OCI-LY7 (cell line): ENCODE measurements at regions not wholly inside any gene's neighbourhood (a gene's known extent, or its start where the extent isn't known, plus 50 kb on each side); places are given as distances from the start of the nearest gene placed in this dataset.

Experiments used
- BruUV-seq: library from RNA; stranded (reverse); fragments of 400-500 nt; replicated peaks from 2 replicates; lab custom pipeline; 2021; lab: Mats Ljungman, UMichigan
- CTCF ChIA-PET: fragments of 300-600 bp; sonication (Branson Sonifier 250); formaldehyde crosslinking; loops from one replicate; lab custom pipeline; 2022; ENCODE audit warnings: antibody characterized with exemption; ENCODE audit not compliant: unreplicated experiment; lab: Charles Lee
- POLR2A ChIA-PET: fragments of 300-600 bp; sonication (Branson Sonifier 250); formaldehyde crosslinking; loops from one replicate; lab custom pipeline; 2022; ENCODE audit warnings: antibody characterized with exemption; lab: Charles Lee
- DNase-seq: peaks from one replicate; pipeline ENCODE4 v3.0.0-alpha.2; 2015; ENCODE audit warnings: low spot score
- H2AFZ ChIP-seq: fragments of 200-600 bp; sonication (generic), shearing (Covaris generic); 2 replicates; pipeline ENCODE4 v1.6.1; 2014; ENCODE audit warnings: mild to moderate bottlenecking, antibody characterized with exemption, low read length, moderate library complexity
- H3K27ac ChIP-seq: fragments of 200-600 bp; sonication (generic); 2 replicates; pipeline ENCODE4 v1.5.1; 2014; ENCODE audit warnings: mixed run types, low read depth, mild to moderate bottlenecking, moderate library complexity, low read length, inconsistent platforms; ENCODE audit not compliant: poor library complexity, severe bottlenecking
- H3K36me3 ChIP-seq: fragments of 200-600 bp; sonication (generic); 2 replicates; pipeline ENCODE4 v1.6.1; 2014; ENCODE audit warnings: mild to moderate bottlenecking, antibody characterized with exemption, low read length, moderate library complexity, mixed read lengths; ENCODE audit not compliant: insufficient read depth
- H3K4me1 ChIP-seq: fragments of 200-600 bp; sonication (generic); 2 replicates; pipeline ENCODE4 v1.5.1; 2014; ENCODE audit warnings: mild to moderate bottlenecking, low read length; ENCODE audit not compliant: insufficient read depth, poor library complexity, severe bottlenecking
- H3K4me2 ChIP-seq: fragments of 200-600 bp; sonication (generic); 2 replicates; pipeline ENCODE4 v1.6.1; 2014; ENCODE audit warnings: mild to moderate bottlenecking, low read length
- H3K4me3 ChIP-seq: fragments of 200-600 bp; sonication (generic); 2 replicates; pipeline ENCODE4 v1.5.1; 2014; ENCODE audit warnings: mild to moderate bottlenecking, low read depth, low read length; ENCODE audit not compliant: poor library complexity, severe bottlenecking
- H3K79me2 ChIP-seq: fragments of 200-600 bp; sonication (generic); 2 replicates; pipeline ENCODE4 v1.6.1; 2016; ENCODE audit warnings: low read depth, mild to moderate bottlenecking, low read length, moderate library complexity, mixed read lengths; ENCODE audit not compliant: insufficient read depth
- H3K9me2 ChIP-seq: fragments of 200-600 bp; sonication (generic); 2 replicates; pipeline ENCODE4 v1.6.1; 2016; ENCODE audit warnings: mild to moderate bottlenecking, low read length, mixed read lengths; ENCODE audit not compliant: insufficient read depth
- H3K9me3 ChIP-seq: fragments of 200-600 bp; sonication (generic); 2 replicates; pipeline ENCODE4 v1.6.1; 2014; ENCODE audit warnings: mild to moderate bottlenecking, mixed run types, low read length, mixed read lengths
- H4K20me1 ChIP-seq: fragments of 200-600 bp; sonication (generic); 2 replicates; pipeline ENCODE4 v1.6.1; 2014; ENCODE audit warnings: mild to moderate bottlenecking, antibody characterized with exemption, low read length, moderate library complexity, mixed read lengths; ENCODE audit not compliant: insufficient read depth
- EZH2phosphoT487 ChIP-seq: fragments of 200-600 bp; sonication (generic); IDR thresholded peaks from 2 replicates; pipeline ENCODE4 v1.6.1; 2018; ENCODE audit warnings: low read depth, borderline replicate concordance, mild to moderate bottlenecking, mixed run types, antibody characterized with exemption, low read length, moderate library complexity, mixed read lengths
- intact Hi-C: fragments of 100-400 bp; cut with micrococcal nuclease; formaldehyde crosslinking; loops from one replicate; pipeline ENCODE4 v1.10.0; 2022; ENCODE audit not compliant: unreplicated experiment
- TF ChIP-seq, protein P1 (sequence below): fragments of 200-600 bp; sonication (generic); conservative IDR thresholded peaks from 2 replicates; pipeline ENCODE4 v1.5.1; 2014; ENCODE audit warnings: mild to moderate bottlenecking, antibody characterized with exemption, low read length, moderate library complexity, mixed read lengths

DNA sequence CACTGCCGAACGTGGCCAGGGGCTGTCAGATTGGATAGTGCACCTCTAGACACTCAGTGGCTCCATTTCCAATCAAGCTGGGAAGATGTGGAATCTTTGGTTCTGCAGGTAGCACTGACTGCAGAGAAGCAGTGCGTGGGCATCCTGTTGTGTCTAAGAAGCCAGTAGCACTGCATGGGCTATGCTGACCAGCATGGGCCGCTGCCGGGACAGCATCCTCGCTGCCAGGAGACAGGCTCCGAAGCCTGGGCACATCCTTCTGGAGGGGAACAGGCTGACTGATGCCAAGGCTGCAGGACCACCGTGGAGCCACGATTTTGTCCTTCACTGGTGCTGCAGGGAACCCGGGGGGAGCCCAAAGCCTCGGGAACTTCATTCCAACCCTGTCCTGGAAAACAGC is 649.4 kb downstream of the NPHP4 start:
- intact Hi-C loops, result no loop called here
- Histone ChIP-seq H3K27ac (no peak overlapping the region), H3K9me2 (no peaks in the 10 kb centered on the region), H3K4me2 (no peak overlapping the region), H3K4me3 (no peak overlapping the region), H3K36me3 (no peaks in the 10 kb centered on the region), H3K4me1 (no peaks in the 10 kb centered on the region), H3K9me3 (no peaks in the 10 kb centered on the region), H4K20me1 (no peaks in the 10 kb centered on the region), H2AFZ (no peak overlapping the region), H3K79me2 (no peaks in the 10 kb centered on the region)
- CTCF ChIA-PET, result no interaction called here
- BruUV-seq, result no TSS peak
- POLR2A ChIA-PET, result no interaction called here
- TF ChIP-seq, protein P1, sequence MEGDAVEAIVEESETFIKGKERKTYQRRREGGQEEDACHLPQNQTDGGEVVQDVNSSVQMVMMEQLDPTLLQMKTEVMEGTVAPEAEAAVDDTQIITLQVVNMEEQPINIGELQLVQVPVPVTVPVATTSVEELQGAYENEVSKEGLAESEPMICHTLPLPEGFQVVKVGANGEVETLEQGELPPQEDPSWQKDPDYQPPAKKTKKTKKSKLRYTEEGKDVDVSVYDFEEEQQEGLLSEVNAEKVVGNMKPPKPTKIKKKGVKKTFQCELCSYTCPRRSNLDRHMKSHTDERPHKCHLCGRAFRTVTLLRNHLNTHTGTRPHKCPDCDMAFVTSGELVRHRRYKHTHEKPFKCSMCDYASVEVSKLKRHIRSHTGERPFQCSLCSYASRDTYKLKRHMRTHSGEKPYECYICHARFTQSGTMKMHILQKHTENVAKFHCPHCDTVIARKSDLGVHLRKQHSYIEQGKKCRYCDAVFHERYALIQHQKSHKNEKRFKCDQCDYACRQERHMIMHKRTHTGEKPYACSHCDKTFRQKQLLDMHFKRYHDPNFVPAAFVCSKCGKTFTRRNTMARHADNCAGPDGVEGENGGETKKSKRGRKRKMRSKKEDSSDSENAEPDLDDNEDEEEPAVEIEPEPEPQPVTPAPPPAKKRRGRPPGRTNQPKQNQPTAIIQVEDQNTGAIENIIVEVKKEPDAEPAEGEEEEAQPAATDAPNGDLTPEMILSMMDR, result no peak
- TF ChIP-seq EZH2phosphoT487, result no peak
- no peak for DNase-seq

DNA sequence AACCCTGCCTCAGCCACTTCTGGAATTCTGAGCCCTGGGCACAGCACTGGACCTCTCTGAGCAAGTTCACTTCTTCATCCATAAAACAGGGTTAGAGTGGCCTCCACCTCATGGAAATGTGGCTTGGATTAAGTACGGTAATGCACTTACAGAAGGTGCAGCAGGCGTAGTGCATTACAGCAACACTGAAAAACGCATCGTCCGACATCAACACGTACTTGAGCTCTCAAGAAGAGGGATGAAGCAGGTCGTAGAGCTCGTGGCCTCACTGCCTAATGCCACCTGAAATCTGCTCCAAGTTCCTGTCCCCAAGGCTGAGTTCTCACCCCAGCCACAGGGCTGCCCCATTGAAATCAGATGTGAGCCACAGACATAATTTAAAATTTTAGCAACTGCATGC is 650.1 kb downstream of the NPHP4 start:
- Histone ChIP-seq H2AFZ (no peak overlapping the region), H3K9me2 (no peaks in the 10 kb centered on the region), H4K20me1 (no peaks in the 10 kb centered on the region), H3K27ac (no peak overlapping the region), H3K36me3 (no peaks in the 10 kb centered on the region), H3K4me1 (no peaks in the 10 kb centered on the region), H3K4me2 (no peak overlapping the region), H3K9me3 (no peaks in the 10 kb centered on the region), H3K4me3 (no peak overlapping the region), H3K79me2 (no peaks in the 10 kb centered on the region)
- ChIA-PET CTCF (interaction anchor here (0.6 kb wide), 1 partner anchor 170 kb away, joined by 3 read pairs; no protein-coding TSS in a partner anchor), POLR2A (no interaction called here)
- TF ChIP-seq EZH2phosphoT487, result no peak
- TF ChIP-seq, protein P1, result no peak
- intact Hi-C loops, result no loop called here
- DNase-seq, result no peak
- no TSS peak for BruUV-seq

DNA sequence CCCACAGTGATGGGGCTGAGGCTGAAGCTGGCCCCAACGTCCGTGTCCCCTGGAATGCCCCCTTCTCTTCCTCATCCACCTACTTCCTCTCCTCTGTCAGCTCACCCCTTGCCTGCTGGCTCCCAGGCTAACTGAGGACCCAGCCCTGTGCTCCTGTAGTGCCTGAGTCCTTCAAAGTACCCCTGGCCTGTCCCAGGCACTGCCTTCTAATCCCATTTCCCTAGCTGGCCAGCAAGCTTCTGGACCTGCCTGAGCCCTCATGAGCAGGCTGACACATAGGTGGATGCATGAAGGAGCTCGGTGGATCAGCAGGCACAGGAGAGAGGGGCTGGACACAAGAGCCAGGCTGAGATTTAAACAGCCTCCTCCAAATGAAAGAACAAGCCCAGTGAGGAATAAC is 650.8 kb downstream of the NPHP4 start:
- no TSS peak for BruUV-seq
- TF ChIP-seq, protein P1, result no peak
- TF ChIP-seq EZH2phosphoT487, result no peak
- ChIA-PET CTCF (interaction anchor here (0.6 kb wide), 1 partner anchor 169 kb away, joined by 3 read pairs; no protein-coding TSS in a partner anchor), POLR2A (no interaction called here)
- Histone ChIP-seq H3K36me3 (no peaks in the 10 kb centered on the region), H4K20me1 (no peaks in the 10 kb centered on the region), H3K9me3 (no peaks in the 10 kb centered on the region), H3K4me2 (no peak overlapping the region), H3K4me1 (no peaks in the 10 kb centered on the region), H3K9me2 (no peaks in the 10 kb centered on the region), H3K4me3 (no peak overlapping the region), H2AFZ (no peak overlapping the region), H3K79me2 (no peaks in the 10 kb centered on the region), H3K27ac (no peak overlapping the region)
- no peak for DNase-seq
- intact Hi-C loops, result no loop called here
